GM23248 (cell line): ENCODE measurements at regions not wholly inside any gene's neighbourhood (a gene's known extent, or its start where the extent isn't known, plus 50 kb on each side); places are given as distances from the start of the nearest gene placed in this dataset.

ENCODE experiments used
- DNase-seq: peaks from one replicate; pipeline ENCODE4 v3.0.0-alpha.2; 2015
- H2AFZ ChIP-seq: fragments of 200-600 bp; sonication (generic); 2 replicates; pipeline ENCODE4 v1.6.1; 2016; ENCODE audit warnings: antibody characterized with exemption
- H3F3A ChIP-seq: fragments of 200-600 bp; sonication (generic); 2 replicates; pipeline ENCODE4 v1.6.1; 2016; ENCODE audit warnings: mild to moderate bottlenecking, antibody characterized with exemption, mixed run types; ENCODE audit not compliant: insufficient read depth
- H3K27ac ChIP-seq: fragments of 200-600 bp; sonication (generic); 2 replicates; pipeline ENCODE4 v1.5.1; 2016; ENCODE audit warnings: mild to moderate bottlenecking
- H3K27me3 ChIP-seq: fragments of 200-600 bp; sonication (generic); replicated peaks from 2 replicates; pipeline ENCODE4 v1.6.1; 2016; ENCODE audit warnings: mild to moderate bottlenecking; ENCODE audit not compliant: insufficient read depth
- H3K36me3 ChIP-seq: fragments of 200-600 bp; sonication (generic); 2 replicates; pipeline ENCODE4 v1.6.1; 2016; ENCODE audit warnings: low read depth, mild to moderate bottlenecking
- H3K4me1 ChIP-seq: fragments of 200-600 bp; sonication (generic); 2 replicates; pipeline ENCODE4 v1.6.1; 2016; ENCODE audit warnings: mild to moderate bottlenecking; ENCODE audit not compliant: insufficient read depth
- H3K4me2 ChIP-seq: fragments of 200-600 bp; sonication (generic); one replicate; pipeline ENCODE4 v1.6.1; 2016; ENCODE audit warnings: mild to moderate bottlenecking; ENCODE audit not compliant: unreplicated experiment
- H3K4me3 ChIP-seq: fragments of 200-600 bp; sonication (generic); 2 replicates; pipeline ENCODE4 v1.5.1; 2016; ENCODE audit warnings: mild to moderate bottlenecking
- H3K79me2 ChIP-seq: fragments of 200-600 bp; sonication (generic); 2 replicates; pipeline ENCODE4 v1.6.1; 2016; ENCODE audit warnings: mild to moderate bottlenecking; ENCODE audit not compliant: insufficient read depth
- H3K9ac ChIP-seq: fragments of 200-600 bp; sonication (generic); 2 replicates; pipeline ENCODE4 v1.6.1; 2016; ENCODE audit warnings: mild to moderate bottlenecking
- H3K9me2 ChIP-seq: fragments of 200-600 bp; sonication (generic); 2 replicates; pipeline ENCODE4 v1.6.1; 2016; ENCODE audit warnings: mixed run types, mild to moderate bottlenecking, moderate library complexity; ENCODE audit not compliant: insufficient read depth
- H3K9me3 ChIP-seq: fragments of 200-600 bp; sonication (generic); one replicate; pipeline ENCODE4 v1.6.1; 2017; ENCODE audit warnings: low read depth
- H4K20me1 ChIP-seq: fragments of 200-600 bp; sonication (generic); 2 replicates; pipeline ENCODE4 v1.6.0; 2016; ENCODE audit not compliant: insufficient read depth
- EZH2 ChIP-seq: fragments of 200-600 bp; sonication (generic); IDR thresholded peaks from 2 replicates; pipeline ENCODE4 v1.6.1; 2018; ENCODE audit warnings: antibody characterized with exemption, mild to moderate bottlenecking; ENCODE audit not compliant: insufficient read depth, poor library complexity, severe bottlenecking
- EZH2phosphoT487 ChIP-seq: fragments of 200-600 bp; sonication (generic); IDR thresholded peaks from 2 replicates; pipeline ENCODE4 v1.6.1; 2018; ENCODE audit warnings: antibody characterized with exemption, moderate library complexity, mild to moderate bottlenecking, low read depth; ENCODE audit not compliant: insufficient read depth
- WGBS, 2 experiments: methylation state at CpG; one replicate each; pipeline ENCODE4 v1.1.6; 2015 to 2017; ENCODE audit warnings: low lambda C conversion rate in 2 of 2, low coverage in 1 of 2; ENCODE audit errors: missing lambda C conversion rate in 2 of 2; 5-methylcytosine and 5-hydroxymethylcytosine counted together
- in situ Hi-C: fragments of 300-500 bp; cut with MboI; formaldehyde crosslinking; loops from 2 replicates; pipeline ENCODE4 v1.15.0; 2020

- H3K27ac ChIP-seq, result no peak overlapping the region
- DNase-seq, result no peak
- no peaks in the 10 kb centered on the region for H3F3A ChIP-seq
- no peaks in the 10 kb centered on the region for H3K9me2 ChIP-seq
- H3K27me3 ChIP-seq, result no peaks in the 10 kb centered on the region
- no peaks in the 10 kb centered on the region for H4K20me1 ChIP-seq
- H3K4me3 ChIP-seq, result no peak overlapping the region
- WGBS, 2 experiments, result 13 to 16% methylated on average over 4 of the region's 4 CpGs
- no peak overlapping the region for H3K9ac ChIP-seq
- no peak overlapping the region for H3K4me2 ChIP-seq
- TF ChIP-seq EZH2phosphoT487 (no peak), EZH2 (no peak)
- H2AFZ ChIP-seq, result no peak overlapping the region
- in situ Hi-C loops, result no loop called here
- no peaks in the 10 kb centered on the region for H3K9me3 ChIP-seq
- no peaks in the 10 kb centered on the region for H3K79me2 ChIP-seq
- no peaks in the 10 kb centered on the region for H3K36me3 ChIP-seq
- no peaks in the 10 kb centered on the region for H3K4me1 ChIP-seq
Measured at GRCh38 chr5:27652505-27652904, 614.1 kb upstream of the CDH9 start.

GRCh38 chr5:27639005-27639612, 600.7 kb upstream of the CDH9 start:
- TF ChIP-seq EZH2phosphoT487 (no peak), EZH2 (no peak)
- Histone ChIP-seq H3K4me2 (no peak overlapping the region), H4K20me1 (no peaks in the 10 kb centered on the region), H3K27ac (no peak overlapping the region), H3K4me3 (no peak overlapping the region), H3K36me3 (no peaks in the 10 kb centered on the region), H3K27me3 (no peaks in the 10 kb centered on the region), H3K79me2 (no peaks in the 10 kb centered on the region), H2AFZ (no peak overlapping the region), H3F3A (no peaks in the 10 kb centered on the region), H3K4me1 (no peaks in the 10 kb centered on the region), H3K9me2 (no peaks in the 10 kb centered on the region), H3K9ac (no peak overlapping the region), H3K9me3 (no peaks in the 10 kb centered on the region)
- in situ Hi-C loops, result no loop called here
- DNase-seq, result no peak
- 7 to 8% methylated on average over 6 of the region's 6 CpGs for WGBS, 2 experiments

GRCh38 chr5:27619982-27620381, 581.6 kb upstream of the CDH9 start:
- Histone ChIP-seq H3K4me1 (no peaks in the 10 kb centered on the region), H3K27me3 (no peaks in the 10 kb centered on the region), H3F3A (no peaks in the 10 kb centered on the region), H3K9me2 (no peaks in the 10 kb centered on the region), H2AFZ (no peak overlapping the region), H3K27ac (no peak overlapping the region), H3K36me3 (no peaks in the 10 kb centered on the region), H3K79me2 (no peaks in the 10 kb centered on the region), H3K9ac (no peak overlapping the region), H4K20me1 (no peaks in the 10 kb centered on the region), H3K4me2 (no peak overlapping the region), H3K9me3 (no peaks in the 10 kb centered on the region), H3K4me3 (no peak overlapping the region)
- WGBS, 2 experiments, result 41 to 43% methylated on average over 2 of the region's 2 CpGs
- no peak for DNase-seq
- in situ Hi-C loops, result no loop called here
- TF ChIP-seq EZH2phosphoT487 (no peak), EZH2 (no peak)

GRCh38 chr5:27612161-27612560, 573.8 kb upstream of the CDH9 start:
- no peaks in the 10 kb centered on the region for H3K36me3 ChIP-seq
- H3K79me2 ChIP-seq, result no peaks in the 10 kb centered on the region
- H3K4me2 ChIP-seq, result no peak overlapping the region
- no peaks in the 10 kb centered on the region for H3F3A ChIP-seq
- in situ Hi-C loops, result no loop called here
- H4K20me1 ChIP-seq, result no peaks in the 10 kb centered on the region
- no peaks in the 10 kb centered on the region for H3K27me3 ChIP-seq
- TF ChIP-seq EZH2phosphoT487 (no peak), EZH2 (no peak)
- H3K27ac ChIP-seq, result no peak overlapping the region
- DNase-seq, result no peak
- no peaks in the 10 kb centered on the region for H3K4me1 ChIP-seq
- H3K9me3 ChIP-seq, result no peaks in the 10 kb centered on the region
- H3K9ac ChIP-seq, result no peak overlapping the region
- no peak overlapping the region for H2AFZ ChIP-seq
- no peaks in the 10 kb centered on the region for H3K9me2 ChIP-seq
- WGBS, 2 experiments, result 6 to 19% methylated on average over 3 of the region's 3 CpGs
- no peak overlapping the region for H3K4me3 ChIP-seq

GRCh38 chr5:27608992-27609391, 570.6 kb upstream of the CDH9 start:
- H3K4me1 ChIP-seq, result no peaks in the 10 kb centered on the region
- WGBS, 2 experiments, result 17 to 18% methylated on average over 3 of the region's 3 CpGs
- in situ Hi-C loops, result no loop called here
- H3K27me3 ChIP-seq, result no peaks in the 10 kb centered on the region
- H3K36me3 ChIP-seq, result no peaks in the 10 kb centered on the region
- DNase-seq, result no peak
- H3K27ac ChIP-seq, result no peak overlapping the region
- H3K4me2 ChIP-seq, result no peak overlapping the region
- no peak overlapping the region for H2AFZ ChIP-seq
- no peaks in the 10 kb centered on the region for H3K9me2 ChIP-seq
- H3K4me3 ChIP-seq, result no peak overlapping the region
- H3K79me2 ChIP-seq, result no peaks in the 10 kb centered on the region
- H4K20me1 ChIP-seq, result no peaks in the 10 kb centered on the region
- H3K9me3 ChIP-seq, result no peaks in the 10 kb centered on the region
- H3K9ac ChIP-seq, result no peak overlapping the region
- H3F3A ChIP-seq, result no peaks in the 10 kb centered on the region
- no peak for TF ChIP-seq EZH2
- TF ChIP-seq EZH2phosphoT487, result no peak
